ENCODE measurements at regions not wholly inside any gene's neighbourhood (a gene's known extent, or its start where the extent isn't known, plus 50 kb on each side); places are given as distances from the start of the nearest gene placed in this dataset.
"Not testable (repeated sequence)": the region's sequence is repeated elsewhere in the genome, so short reads cannot be mapped to it uniquely, and the experiment has no call there.

DNA sequence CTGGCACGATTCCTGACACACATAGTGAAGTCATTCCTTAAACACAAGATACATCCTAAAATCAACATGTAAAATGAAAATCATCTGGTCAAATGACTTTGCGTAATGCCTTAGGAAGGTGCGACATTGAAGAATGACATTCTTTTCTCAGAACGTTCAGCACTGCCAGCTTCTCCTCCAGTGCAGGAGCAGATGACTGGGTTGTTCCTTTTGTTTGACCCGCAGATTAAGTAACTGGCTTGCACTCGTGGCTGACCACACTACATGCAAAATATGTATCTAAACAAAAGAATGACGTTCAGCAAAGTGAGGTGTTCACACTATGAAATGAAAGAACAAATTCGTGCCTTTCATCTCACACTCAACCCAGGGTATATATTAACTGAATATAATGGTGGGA is 260.7 kb upstream of the CXorf66 start:
- H3K27me3 ChIP-seq (replicated peaks in 2 of 5; ENCODE audit: control insufficient read depth in 4 of 5, insufficient read depth in 5 of 5, low read length in 4 of 5); DNase-seq; H3K4me1 ChIP-seq (ENCODE audit: control extremely low read depth in 1 of 4, control insufficient read depth in 4 of 4, insufficient read depth in 4 of 4, low read length in 3 of 4); H3K9me3 ChIP-seq (ENCODE audit: control extremely low read depth in 1 of 5, control insufficient read depth in 4 of 5, insufficient read depth in 2 of 5, low read depth in 1 of 5, low read length in 4 of 5); CTCF ChIA-PET; H3K27ac ChIP-seq (ENCODE audit: insufficient read depth in 1 of 2, low read depth in 1 of 2, low read length in 2 of 2, poor library complexity in 1 of 2, severe bottlenecking in 2 of 2); H3K4me3 ChIP-seq (ENCODE audit: control insufficient read depth in 1 of 7, extremely low read depth in 1 of 7, insufficient read depth in 4 of 7, low read depth in 2 of 7, low read length in 6 of 7); POLR2A ChIA-PET; H3K36me3 ChIP-seq (ENCODE audit: control insufficient read depth in 4 of 4, insufficient read depth in 4 of 4, low read length in 3 of 4): not testable (repeated sequence)
- 73% methylated on average over 2 of the region's 8 CpGs for WGBS (ENCODE audit: insufficient coverage)

DNA sequence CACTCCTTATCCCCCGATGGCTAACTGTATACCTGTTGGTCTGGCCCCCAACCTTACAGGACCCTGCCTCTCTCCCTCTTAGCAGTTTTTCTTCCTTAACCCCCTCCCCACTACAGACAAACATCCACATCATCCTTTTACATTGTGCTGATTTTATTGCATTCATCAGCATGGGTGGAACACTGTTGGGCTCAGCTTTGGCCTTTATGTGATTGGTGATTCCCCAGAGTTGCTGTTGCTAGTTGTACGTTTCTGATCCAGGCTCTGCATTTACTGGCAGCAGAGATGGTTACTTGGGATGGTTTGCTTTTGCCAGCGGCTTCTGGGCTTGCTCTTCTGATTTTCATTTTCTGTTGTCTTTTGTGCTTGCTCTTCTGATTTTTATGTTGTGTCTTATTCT is 250.6 kb upstream of the CXorf66 start:
- H3K27ac ChIP-seq (ENCODE audit: insufficient read depth in 1 of 2, low read depth in 1 of 2, low read length in 2 of 2, poor library complexity in 1 of 2, severe bottlenecking in 2 of 2); H3K4me3 ChIP-seq (ENCODE audit: control insufficient read depth in 1 of 7, extremely low read depth in 1 of 7, insufficient read depth in 4 of 7, low read depth in 2 of 7, low read length in 6 of 7); POLR2A ChIA-PET; CTCF ChIA-PET; DNase-seq; H3K9me3 ChIP-seq (ENCODE audit: control extremely low read depth in 1 of 5, control insufficient read depth in 4 of 5, insufficient read depth in 2 of 5, low read depth in 1 of 5, low read length in 4 of 5); H3K4me1 ChIP-seq (ENCODE audit: control extremely low read depth in 1 of 4, control insufficient read depth in 4 of 4, insufficient read depth in 4 of 4, low read length in 3 of 4); H3K27me3 ChIP-seq (replicated peaks in 2 of 5; ENCODE audit: control insufficient read depth in 4 of 5, insufficient read depth in 5 of 5, low read length in 4 of 5); H3K36me3 ChIP-seq (ENCODE audit: control insufficient read depth in 4 of 4, insufficient read depth in 4 of 4, low read length in 3 of 4): not testable (repeated sequence)
- no CpG with 5 or more reads among the region's 3 CpGs for WGBS (ENCODE audit: insufficient coverage)

DNA sequence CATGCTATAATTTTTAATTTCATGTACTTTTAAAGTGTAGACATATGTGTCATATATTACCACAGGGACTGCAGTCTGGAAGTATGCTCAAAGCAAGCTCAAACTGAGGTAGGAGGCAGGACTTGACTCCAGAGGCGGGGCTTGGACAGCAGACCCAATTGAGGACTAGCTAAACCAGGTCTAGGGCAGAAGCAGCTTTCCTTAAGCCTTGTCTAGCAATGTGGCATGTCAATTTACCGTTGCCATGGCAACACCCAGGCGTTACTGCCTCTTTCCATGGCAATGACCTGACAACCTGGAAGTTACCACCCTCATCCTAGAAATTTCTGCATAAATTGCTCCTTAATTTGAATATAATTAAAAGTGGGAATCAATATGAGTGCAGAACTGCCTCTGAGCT is 249.2 kb upstream of the CXorf66 start:
- H3K9me3 ChIP-seq (ENCODE audit: control extremely low read depth in 1 of 5, control insufficient read depth in 4 of 5, insufficient read depth in 2 of 5, low read depth in 1 of 5, low read length in 4 of 5); H3K36me3 ChIP-seq (ENCODE audit: control insufficient read depth in 4 of 4, insufficient read depth in 4 of 4, low read length in 3 of 4); DNase-seq; POLR2A ChIA-PET; H3K27ac ChIP-seq (ENCODE audit: insufficient read depth in 1 of 2, low read depth in 1 of 2, low read length in 2 of 2, poor library complexity in 1 of 2, severe bottlenecking in 2 of 2); CTCF ChIA-PET; H3K4me3 ChIP-seq (ENCODE audit: control insufficient read depth in 1 of 7, extremely low read depth in 1 of 7, insufficient read depth in 4 of 7, low read depth in 2 of 7, low read length in 6 of 7); H3K4me1 ChIP-seq (ENCODE audit: control extremely low read depth in 1 of 4, control insufficient read depth in 4 of 4, insufficient read depth in 4 of 4, low read length in 3 of 4); H3K27me3 ChIP-seq (replicated peaks in 2 of 5; ENCODE audit: control insufficient read depth in 4 of 5, insufficient read depth in 5 of 5, low read length in 4 of 5): not testable (repeated sequence)
- WGBS (ENCODE audit: insufficient coverage): no CpG with 5 or more reads among the region's 3 CpGs

GRCh38 chrX:140206657-140207056 is 241.3 kb upstream of the CXorf66 start:
- no peaks in the 10 kb centered on the region for H3K36me3 ChIP-seq (ENCODE audit: control insufficient read depth in 4 of 4, insufficient read depth in 4 of 4, low read length in 3 of 4)
- H3K9me3 ChIP-seq (ENCODE audit: control extremely low read depth in 1 of 5, control insufficient read depth in 4 of 5, insufficient read depth in 2 of 5, low read depth in 1 of 5, low read length in 4 of 5): no peaks in the 10 kb centered on the region
- no peak overlapping the region for H3K27ac ChIP-seq (ENCODE audit: insufficient read depth in 1 of 2, low read depth in 1 of 2, low read length in 2 of 2, poor library complexity in 1 of 2, severe bottlenecking in 2 of 2)
- ChIA-PET POLR2A (no interaction called here), CTCF (no interaction called here)
- DNase-seq: no peak
- WGBS (ENCODE audit: insufficient coverage): no CpG with 5 or more reads among the region's 1 CpG
- no peak overlapping the region for H3K4me3 ChIP-seq (ENCODE audit: control insufficient read depth in 1 of 7, extremely low read depth in 1 of 7, insufficient read depth in 4 of 7, low read depth in 2 of 7, low read length in 6 of 7)
- no peaks in the 10 kb centered on the region for H3K4me1 ChIP-seq (ENCODE audit: control extremely low read depth in 1 of 4, control insufficient read depth in 4 of 4, insufficient read depth in 4 of 4, low read length in 3 of 4)
- no peaks in the 10 kb centered on the region for H3K27me3 ChIP-seq (replicated peaks in 2 of 5; ENCODE audit: control insufficient read depth in 4 of 5, insufficient read depth in 5 of 5, low read length in 4 of 5)

DNA sequence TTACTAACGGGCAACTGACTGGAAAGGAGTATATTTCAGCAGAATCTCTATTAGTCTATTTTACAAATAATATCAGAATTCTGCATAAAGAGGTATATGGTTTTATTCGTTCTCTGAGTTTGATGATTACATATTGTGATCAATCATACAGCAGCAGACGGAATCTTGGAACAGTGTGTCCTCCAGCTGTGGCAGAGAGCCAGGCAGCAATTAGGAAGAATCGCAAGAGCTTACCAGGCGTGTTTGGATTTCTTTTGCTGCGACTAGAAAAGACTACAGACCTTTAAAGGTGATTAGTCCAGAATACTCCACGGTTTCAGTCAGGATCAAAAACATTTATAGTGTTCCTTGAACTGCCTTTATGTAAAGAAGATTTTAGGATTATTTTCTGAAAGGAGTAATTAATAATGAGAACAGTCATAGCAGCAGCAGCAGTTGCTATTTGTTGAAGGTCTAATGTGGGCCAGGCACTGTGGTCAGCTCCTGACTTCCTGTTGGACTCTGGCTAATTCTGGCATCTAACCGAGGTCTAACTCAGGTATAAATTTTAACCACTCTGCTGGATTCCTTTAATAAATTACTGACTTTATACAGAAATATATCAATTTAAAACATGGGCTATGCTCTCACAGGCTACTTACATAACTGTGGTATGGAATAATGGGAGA is 225.3 kb upstream of the CXorf66 start:
- Histone ChIP-seq H3K9me3 (ENCODE audit: control extremely low read depth in 1 of 5, control insufficient read depth in 4 of 5, insufficient read depth in 2 of 5, low read depth in 1 of 5, low read length in 4 of 5) (no peaks in the 10 kb centered on the region), H3K27me3 (replicated peaks in 2 of 5; ENCODE audit: control insufficient read depth in 4 of 5, insufficient read depth in 5 of 5, low read length in 4 of 5) (peaks cover 0 to 2% (median 0%) of the 10 kb centered on the region in 5 experiments), H3K36me3 (ENCODE audit: control insufficient read depth in 4 of 4, insufficient read depth in 4 of 4, low read length in 3 of 4) (no peaks in the 10 kb centered on the region), H3K27ac (ENCODE audit: insufficient read depth in 1 of 2, low read depth in 1 of 2, low read length in 2 of 2, poor library complexity in 1 of 2, severe bottlenecking in 2 of 2) (no peak overlapping the region), H3K4me1 (ENCODE audit: control extremely low read depth in 1 of 4, control insufficient read depth in 4 of 4, insufficient read depth in 4 of 4, low read length in 3 of 4) (no peaks in the 10 kb centered on the region), H3K4me3 (ENCODE audit: control insufficient read depth in 1 of 7, extremely low read depth in 1 of 7, insufficient read depth in 4 of 7, low read depth in 2 of 7, low read length in 6 of 7) (no peak overlapping the region)
- ChIA-PET CTCF (no interaction called here), POLR2A (no interaction called here)
- no peak for DNase-seq
- 85% methylated on average over 6 of the region's 8 CpGs for WGBS (ENCODE audit: insufficient coverage)

DNA sequence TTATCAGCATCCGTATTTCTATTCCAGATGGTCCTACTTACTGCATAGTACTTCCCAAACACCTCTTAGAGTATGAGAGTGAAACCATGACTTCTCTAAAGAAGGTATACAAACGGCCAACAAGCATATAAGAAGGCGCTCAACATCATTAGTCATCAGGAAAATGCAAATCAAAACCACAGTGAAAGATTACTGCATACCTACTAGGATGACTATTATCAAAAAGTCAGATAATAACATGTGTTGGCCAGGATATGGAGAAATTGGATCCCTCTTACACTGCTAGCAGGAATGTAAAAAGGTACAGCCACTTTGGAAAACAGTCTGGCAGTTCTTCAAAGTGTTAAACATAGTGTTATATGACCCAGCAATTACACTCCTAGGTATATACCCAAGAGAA is 215.3 kb upstream of the CXorf66 start:
- ChIA-PET CTCF (no interaction called here), POLR2A (no interaction called here)
- Histone ChIP-seq H3K4me3 (ENCODE audit: control insufficient read depth in 1 of 7, extremely low read depth in 1 of 7, insufficient read depth in 4 of 7, low read depth in 2 of 7, low read length in 6 of 7) (no peak overlapping the region), H3K27ac (ENCODE audit: insufficient read depth in 1 of 2, low read depth in 1 of 2, low read length in 2 of 2, poor library complexity in 1 of 2, severe bottlenecking in 2 of 2) (no peak overlapping the region), H3K27me3 (replicated peaks in 2 of 5; ENCODE audit: control insufficient read depth in 4 of 5, insufficient read depth in 5 of 5, low read length in 4 of 5) (no peaks in the 10 kb centered on the region), H3K36me3 (ENCODE audit: control insufficient read depth in 4 of 4, insufficient read depth in 4 of 4, low read length in 3 of 4) (no peaks in the 10 kb centered on the region), H3K9me3 (ENCODE audit: control extremely low read depth in 1 of 5, control insufficient read depth in 4 of 5, insufficient read depth in 2 of 5, low read depth in 1 of 5, low read length in 4 of 5) (no peaks in the 10 kb centered on the region), H3K4me1 (ENCODE audit: control extremely low read depth in 1 of 4, control insufficient read depth in 4 of 4, insufficient read depth in 4 of 4, low read length in 3 of 4) (no peaks in the 10 kb centered on the region)
- no CpG with 5 or more reads among the region's 3 CpGs for WGBS (ENCODE audit: insufficient coverage)
- DNase-seq: no peak

DNA sequence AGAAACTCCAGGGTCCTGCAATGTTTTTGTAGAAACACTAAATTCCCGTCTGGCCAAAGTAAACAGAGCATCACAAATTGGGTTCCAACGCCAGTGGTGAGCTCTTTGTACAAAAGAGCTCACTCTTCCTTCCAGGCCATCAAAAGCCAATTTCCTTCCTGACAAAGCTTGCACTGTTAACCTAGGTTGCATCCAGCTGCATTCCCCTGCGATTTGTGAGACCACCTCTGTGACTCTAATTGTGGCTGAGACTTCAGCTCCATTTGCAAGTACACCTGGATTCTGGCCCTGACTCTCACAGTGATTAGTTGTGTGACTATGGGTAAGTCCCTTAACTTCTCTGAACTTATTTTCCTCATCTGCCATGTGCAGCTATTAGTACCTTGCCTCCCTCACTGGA is 212.5 kb upstream of the CXorf66 start:
- POLR2A ChIA-PET: no interaction called here
- WGBS (ENCODE audit: insufficient coverage): 40% methylated on average over 3 of the region's 3 CpGs
- CTCF ChIA-PET: no interaction called here

More for the DNA sequence above, 212.5 kb upstream of the CXorf66 start:
- Histone ChIP-seq H3K27ac (ENCODE audit: insufficient read depth in 1 of 2, low read depth in 1 of 2, low read length in 2 of 2, poor library complexity in 1 of 2, severe bottlenecking in 2 of 2) (no peak overlapping the region), H3K9me3 (ENCODE audit: control extremely low read depth in 1 of 5, control insufficient read depth in 4 of 5, insufficient read depth in 2 of 5, low read depth in 1 of 5, low read length in 4 of 5) (no peaks in the 10 kb centered on the region), H3K4me1 (ENCODE audit: control extremely low read depth in 1 of 4, control insufficient read depth in 4 of 4, insufficient read depth in 4 of 4, low read length in 3 of 4) (no peaks in the 10 kb centered on the region), H3K36me3 (ENCODE audit: control insufficient read depth in 4 of 4, insufficient read depth in 4 of 4, low read length in 3 of 4) (no peaks in the 10 kb centered on the region), H3K27me3 (replicated peaks in 2 of 5; ENCODE audit: control insufficient read depth in 4 of 5, insufficient read depth in 5 of 5, low read length in 4 of 5) (no peaks in the 10 kb centered on the region), H3K4me3 (ENCODE audit: control insufficient read depth in 1 of 7, extremely low read depth in 1 of 7, insufficient read depth in 4 of 7, low read depth in 2 of 7, low read length in 6 of 7) (no peak overlapping the region)
- DNase-seq: no peak

Data from common myeloid progenitor, CD34-positive (primary cell).